GM21367 (cell line): ENCODE measurements at regions not wholly inside any gene's neighbourhood (a gene's known extent, or its start where the extent isn't known, plus 50 kb on each side); places are given as distances from the start of the nearest gene placed in this dataset.
"Not testable (repeated sequence)": the region's sequence is repeated elsewhere in the genome, so short reads cannot be mapped to it uniquely, and the experiment has no call there.

Experiments used
- ATAC-seq: cut with Tn5 transposase; IDR thresholded peaks from one replicate; pipeline ENCODE4 v1.9.1; 2021; ENCODE audit not compliant: unreplicated experiment

- no peak for ATAC-seq
These were observed 207.1 kb upstream of the CXorf66 start for GRCh38 chrX:140172401-140172800.

- no peak for ATAC-seq
These were observed 202.2 kb upstream of the CXorf66 start for GRCh38 chrX:140167551-140167950.

DNA sequence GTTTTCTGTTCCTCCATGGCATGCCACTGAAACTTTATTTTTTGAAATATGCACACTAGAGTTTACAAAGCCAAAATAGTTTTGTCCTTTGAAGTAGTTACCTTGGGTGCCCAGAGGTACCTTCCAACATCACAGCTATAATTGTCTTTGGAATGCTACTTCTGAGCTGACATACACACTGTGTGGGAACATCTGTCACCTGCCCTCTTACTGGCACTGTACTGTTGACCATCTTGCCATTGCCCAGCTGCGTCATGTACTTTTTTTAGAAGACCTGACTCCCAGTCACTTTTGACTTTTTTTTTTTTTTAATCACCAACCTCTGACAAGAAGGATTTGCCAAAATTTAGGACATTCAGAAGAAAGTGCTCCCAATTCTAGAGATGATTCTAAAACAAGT, 200.5 kb upstream of the CXorf66 start:
- no peak for ATAC-seq

DNA sequence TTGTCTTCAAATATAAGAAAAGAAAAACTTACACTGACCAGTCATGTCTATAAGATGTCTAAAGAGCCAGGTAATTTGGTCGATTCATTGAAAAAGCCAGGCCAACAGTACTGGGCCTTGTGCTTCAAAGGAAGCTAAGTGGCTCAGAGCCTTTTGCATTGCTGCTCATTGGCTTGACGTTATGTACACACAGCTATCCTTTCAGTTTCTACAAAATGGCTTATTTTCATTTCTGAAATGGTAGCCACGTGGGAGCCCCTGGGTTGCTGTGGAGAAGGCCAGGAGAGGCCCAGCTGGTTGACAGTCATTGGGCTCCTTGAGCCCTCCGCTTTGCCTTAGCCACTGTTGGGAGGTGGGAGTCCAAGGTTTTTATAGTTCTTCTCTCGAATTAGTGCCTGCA, 199.1 kb upstream of the CXorf66 start:
- no peak for ATAC-seq

DNA sequence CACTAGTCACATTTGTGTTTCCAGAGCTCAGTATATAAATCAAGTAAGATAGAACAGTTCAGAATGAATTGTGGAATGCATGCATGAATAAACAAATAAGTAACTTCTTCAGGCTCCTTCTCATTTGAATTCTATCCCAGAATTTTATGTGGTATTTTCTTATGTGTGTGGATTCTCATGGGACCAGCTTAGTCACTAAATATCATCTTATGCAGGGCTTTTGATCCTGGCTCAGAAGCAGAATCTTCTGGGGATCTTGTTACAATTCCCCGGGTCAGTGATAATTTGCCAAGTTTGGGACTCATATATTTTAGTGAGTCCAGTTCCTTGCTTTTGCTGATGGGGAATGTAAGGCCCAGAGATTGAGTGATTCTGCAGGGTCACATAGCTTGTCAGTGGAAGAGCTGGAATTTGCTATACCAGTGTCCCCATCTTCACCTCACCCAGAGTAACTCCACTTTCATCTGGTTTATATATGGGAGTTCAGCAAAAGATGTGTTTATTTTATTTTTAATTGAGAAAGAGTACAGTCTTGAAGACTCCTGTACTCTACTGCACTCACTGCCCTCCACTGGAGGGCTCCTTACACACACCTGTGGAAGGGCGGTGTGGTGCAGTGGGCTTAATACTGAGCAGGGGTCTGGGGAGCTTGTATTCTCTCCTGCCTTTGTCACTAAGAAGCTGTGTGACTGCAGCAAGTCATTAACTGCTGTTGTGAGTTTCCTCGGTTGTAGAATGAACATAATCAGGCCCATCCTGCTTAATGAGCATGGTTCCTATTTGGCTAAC, 198.2 kb upstream of the CXorf66 start:
- ATAC-seq = no peak

DNA sequence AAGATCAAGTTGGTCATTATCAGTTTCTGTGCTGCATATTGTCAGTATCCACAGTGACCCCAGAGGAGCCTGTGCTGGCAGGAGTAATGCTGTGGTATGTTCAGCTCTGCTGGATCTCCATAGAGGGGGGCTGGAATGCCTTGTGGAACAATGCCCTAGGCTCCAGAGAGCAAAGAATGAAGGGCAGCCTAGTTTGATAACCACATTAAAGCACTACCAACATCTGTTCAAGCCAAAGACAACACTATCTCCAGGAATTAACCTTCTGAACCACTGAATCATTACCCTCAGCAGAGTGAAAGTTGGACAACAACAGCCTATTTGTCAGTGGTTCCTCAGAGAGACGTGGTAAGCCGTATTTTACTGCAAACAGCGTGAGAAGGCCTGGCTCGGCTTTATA, 192.3 kb upstream of the CXorf66 start:
- ATAC-seq = no peak

GRCh38 chrX:140157143-140157542, 191.8 kb upstream of the CXorf66 start:
- no peak for ATAC-seq

- no peak for ATAC-seq
These were observed 186.0 kb upstream of the CXorf66 start for GRCh38 chrX:140151316-140151715.

GRCh38 chrX:140149761-140150160, 184.4 kb upstream of the CXorf66 start:
- ATAC-seq = no peak

DNA sequence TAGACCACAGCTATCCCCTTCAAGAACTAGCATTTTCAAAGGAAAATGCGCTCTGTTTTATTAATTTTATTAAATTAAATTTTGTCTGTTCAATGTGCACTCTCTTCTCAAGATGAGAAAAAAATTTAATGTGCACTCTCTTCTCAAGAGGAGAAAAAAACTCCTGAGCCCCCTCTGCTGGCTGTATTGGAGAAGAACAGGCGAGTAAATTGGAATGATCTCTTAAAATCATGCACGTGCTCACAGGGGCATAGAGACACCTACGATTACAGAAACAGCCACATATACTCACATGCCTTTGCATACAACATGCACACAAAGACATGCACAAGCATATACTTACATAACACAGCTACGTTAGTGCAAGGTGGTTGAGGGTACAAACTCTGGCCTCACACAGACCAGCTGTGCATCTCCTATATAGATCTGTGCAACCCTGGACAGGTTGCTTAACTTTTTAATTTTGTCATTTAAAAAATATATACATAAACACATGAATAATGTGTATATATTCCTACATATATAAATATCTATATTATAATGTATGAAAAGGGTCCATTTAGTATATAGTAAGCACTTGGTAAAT, 176.2 kb upstream of the CXorf66 start:
- no peak for ATAC-seq

DNA sequence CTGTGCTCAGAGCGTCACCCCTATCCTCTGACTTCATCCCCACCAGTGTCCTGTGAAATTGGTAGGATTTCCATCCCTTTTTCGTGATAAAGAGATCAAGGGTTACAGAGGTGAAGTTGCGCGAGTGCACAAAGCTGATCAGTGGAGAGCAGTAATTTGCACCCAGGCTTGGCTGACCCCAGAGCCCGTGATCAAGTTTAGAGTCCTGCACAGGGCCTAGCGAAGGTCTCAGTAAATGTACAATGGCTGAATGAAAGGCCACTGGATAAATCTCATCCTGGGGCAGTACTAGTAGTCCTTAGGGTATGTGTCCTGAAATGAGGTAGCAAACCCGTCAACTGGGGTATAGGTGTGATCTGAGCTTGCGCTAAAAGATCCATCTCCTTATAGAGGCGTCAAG, 173.2 kb upstream of the CXorf66 start:
- not testable (repeated sequence) for ATAC-seq

GRCh38 chrX:140138065-140138464, 172.7 kb upstream of the CXorf66 start:
- ATAC-seq = not testable (repeated sequence)

DNA sequence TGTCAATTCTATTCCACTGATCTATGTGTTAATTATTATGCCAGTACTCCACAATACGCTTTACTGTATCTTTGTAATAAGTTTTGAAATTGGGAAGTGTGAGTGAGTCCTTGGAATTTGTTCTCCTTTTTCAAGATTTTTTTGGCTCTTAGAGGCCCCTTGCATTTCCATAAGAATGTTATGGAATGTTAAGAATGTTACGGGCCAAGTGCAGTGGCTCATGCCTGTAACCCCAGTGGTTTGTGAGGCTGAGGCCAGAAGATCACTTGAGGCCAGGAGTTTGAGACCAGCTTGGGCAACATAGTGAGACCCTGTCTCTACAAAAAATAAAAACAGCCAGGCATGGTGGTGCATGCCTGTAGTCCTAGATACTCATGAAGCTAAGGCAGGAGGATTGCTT, 167.6 kb upstream of the CXorf66 start:
- no peak for ATAC-seq

DNA sequence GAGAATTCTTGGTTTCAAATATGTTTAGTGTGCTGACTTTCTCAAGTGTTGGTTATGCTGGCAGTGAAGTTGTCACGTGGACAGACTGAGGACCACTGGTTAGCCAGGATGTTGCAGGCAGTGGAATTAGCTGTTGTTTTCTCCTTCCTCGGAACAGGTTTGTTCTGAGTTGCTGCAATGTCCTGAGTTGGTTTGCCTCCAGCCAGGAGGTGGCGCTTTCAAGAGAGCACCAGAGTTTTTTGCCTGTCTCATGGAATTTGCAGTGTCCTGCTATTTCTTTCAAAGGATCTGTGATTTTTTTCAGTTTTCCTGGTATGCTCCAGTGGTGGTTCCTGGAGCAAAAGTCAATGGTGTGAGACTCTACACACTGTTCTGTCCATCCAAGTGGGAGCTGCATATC, 158.1 kb upstream of the CXorf66 start:
- ATAC-seq = no peak

GRCh38 chrX:140114059-140114458, 148.7 kb upstream of the CXorf66 start:
- not testable (repeated sequence) for ATAC-seq

DNA sequence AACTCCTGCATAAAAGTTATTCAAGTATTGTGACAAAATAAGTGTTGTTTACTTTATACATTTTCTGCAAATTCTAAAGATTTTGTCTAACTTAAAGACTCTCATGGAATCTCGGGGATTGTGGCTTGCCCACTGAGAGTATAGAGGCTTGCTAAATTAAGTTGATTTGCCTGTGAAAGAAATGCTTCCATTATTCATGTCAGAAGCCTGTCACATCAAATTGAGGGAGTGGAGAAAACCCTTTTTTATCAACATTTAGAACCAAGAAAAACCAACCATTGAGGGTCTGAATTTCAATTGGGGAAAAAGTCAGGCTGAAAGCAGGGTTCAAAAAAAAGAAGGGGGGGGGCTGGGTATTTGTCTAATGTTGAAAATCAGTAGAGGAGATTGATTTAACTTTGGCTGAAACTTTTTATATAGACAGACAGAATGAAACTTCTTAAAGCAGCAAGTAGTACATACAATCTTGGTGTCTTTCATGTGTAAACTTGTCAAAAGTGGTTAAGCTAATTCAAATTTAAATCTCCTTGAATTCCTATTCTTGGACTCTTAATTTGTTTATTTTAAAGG, 144.8 kb upstream of the CXorf66 start:
- no peak for ATAC-seq

DNA sequence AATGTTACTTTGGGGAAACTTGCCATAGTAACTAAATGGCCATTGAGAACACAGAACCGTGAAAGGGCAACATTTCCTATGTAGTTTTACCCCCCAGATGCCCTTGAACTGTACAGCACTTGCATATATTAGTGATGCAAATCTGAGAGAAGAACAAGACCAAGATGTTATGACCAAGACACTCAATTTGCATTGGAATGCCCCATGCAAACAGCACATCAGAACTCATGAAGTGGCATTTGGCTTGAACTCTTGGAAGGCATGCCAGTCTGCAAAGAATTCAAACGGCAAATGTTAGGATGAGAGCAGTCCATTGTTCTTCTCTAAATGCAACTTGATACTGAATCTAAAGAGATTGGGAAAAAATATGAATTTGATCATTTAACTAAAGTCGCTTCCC, 139.4 kb upstream of the CXorf66 start:
- no peak for ATAC-seq

DNA sequence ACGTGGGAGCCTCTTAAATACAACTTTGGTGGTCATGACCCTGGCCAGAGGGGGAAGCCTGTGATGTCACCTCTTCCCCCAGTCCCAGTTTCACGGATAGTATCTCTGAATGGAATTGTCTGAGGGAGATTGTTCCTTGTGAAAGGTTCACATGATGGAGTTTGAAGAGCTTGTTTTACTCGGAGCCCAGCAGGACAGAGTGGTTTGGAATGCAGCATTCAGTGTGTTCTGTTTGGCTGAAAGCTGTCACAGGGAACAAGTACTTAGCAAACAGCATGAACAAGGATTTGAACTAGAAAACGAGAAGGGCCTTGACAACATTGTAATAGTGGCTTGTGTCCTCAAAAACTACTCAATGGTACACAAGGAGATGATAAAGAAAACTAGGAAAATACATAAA, 133.9 kb upstream of the CXorf66 start:
- no peak for ATAC-seq

DNA sequence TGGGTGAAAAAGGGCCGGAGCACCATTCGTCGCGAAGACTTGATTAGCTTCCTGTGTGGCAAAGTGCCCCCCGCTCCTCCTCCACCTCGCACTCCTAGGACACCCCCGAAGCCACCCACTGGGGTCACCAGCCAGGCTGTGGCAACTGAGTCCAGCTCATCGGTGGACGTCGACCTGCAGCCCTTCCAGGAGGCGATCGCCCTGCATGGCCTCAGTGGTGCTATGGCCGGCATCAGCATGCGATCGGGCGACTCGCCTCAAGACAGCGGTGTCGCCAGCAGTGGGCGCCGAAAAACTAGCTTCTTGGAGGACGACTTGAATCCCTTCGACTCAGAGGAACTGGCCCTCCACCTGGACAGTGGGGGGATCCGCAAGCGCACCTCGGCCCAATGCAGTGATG, 126.8 kb upstream of the CXorf66 start:
- no peak for ATAC-seq

DNA sequence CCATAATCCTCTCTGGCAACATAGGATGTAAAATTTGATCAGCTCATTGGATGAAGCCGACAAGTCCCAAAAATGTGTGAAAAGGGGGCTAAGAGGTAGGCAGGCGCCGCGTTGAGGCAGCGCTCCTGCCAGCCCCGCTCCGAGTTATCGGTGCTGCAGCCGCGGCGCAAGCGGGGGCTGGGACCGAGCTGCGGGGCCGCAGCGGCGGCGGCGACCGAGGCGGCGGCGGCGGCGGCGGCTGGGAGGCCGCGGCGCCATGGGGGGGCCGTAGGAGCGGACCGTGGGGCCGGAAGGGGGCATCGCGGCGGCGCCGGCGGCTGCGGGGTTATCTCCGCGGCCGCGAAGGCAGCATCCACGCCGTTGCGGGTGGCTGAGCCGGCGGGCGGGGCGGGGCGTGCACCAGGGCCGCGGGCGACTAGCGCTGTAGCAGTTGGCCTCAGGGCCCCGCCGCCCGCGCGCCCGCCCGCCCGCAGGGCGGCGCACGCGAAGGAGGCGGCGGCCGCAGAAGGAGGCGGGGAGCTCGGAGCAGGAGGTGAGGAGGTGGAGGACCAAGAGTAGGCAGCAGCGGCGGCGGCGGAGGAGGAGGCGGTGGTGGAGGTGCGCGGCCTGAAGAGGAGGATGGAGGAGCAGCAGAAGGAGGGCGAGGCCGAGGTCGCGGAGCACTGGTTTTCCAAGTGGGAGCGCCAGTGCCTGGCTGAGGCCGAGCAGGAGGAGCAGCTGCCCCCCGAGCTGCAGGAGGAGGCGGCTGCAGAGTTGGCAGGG, 126.0 kb upstream of the CXorf66 start:
- ATAC-seq = peak; percentile 85

- no peak for ATAC-seq
These were observed 125.4 kb upstream of the CXorf66 start for GRCh38 chrX:140090800-140091124.

- ATAC-seq = no peak
These were observed 123.1 kb upstream of the CXorf66 start for GRCh38 chrX:140088438-140088837.
